ENCODE measurements at regions not wholly inside any gene's neighbourhood (a gene's known extent, or its start where the extent isn't known, plus 50 kb on each side); places are given as distances from the start of the nearest gene placed in this dataset.
A peak's percentile ranks its signal among the peaks of the same experiment; 100 is the strongest.
"Not testable (repeated sequence)": the region's sequence is repeated elsewhere in the genome, so short reads cannot be mapped to it uniquely, and the experiment has no call there.

GRCh38 chr2:52387937-52388590, 1356.1 kb upstream of the NRXN1 start:
- DNase-seq (ENCODE audit: low read depth), result no peak

GRCh38 chr2:52386433-52387030, 1354.6 kb upstream of the NRXN1 start:
- no peak for DNase-seq (ENCODE audit: low read depth)

GRCh38 chr2:52383541-52383940, 1351.6 kb upstream of the NRXN1 start:
- no peak for DNase-seq (ENCODE audit: low read depth)

GRCh38 chr2:52369178-52369577, 1337.2 kb upstream of the NRXN1 start:
- DNase-seq (ENCODE audit: low read depth), result no peak

- DNase-seq (ENCODE audit: low read depth), result no peak
Observed at GRCh38 chr2:52368141-52368540, 1336.2 kb upstream of the NRXN1 start.

- DNase-seq (ENCODE audit: low read depth), result no peak
Observed at GRCh38 chr2:52365946-52366345, 1334.0 kb upstream of the NRXN1 start.

GRCh38 chr2:52356556-52356955, 1324.6 kb upstream of the NRXN1 start:
- no peak for DNase-seq (ENCODE audit: low read depth)

GRCh38 chr2:52347292-52347691, 1315.4 kb upstream of the NRXN1 start:
- DNase-seq (ENCODE audit: low read depth), result no peak

GRCh38 chr2:52345676-52346075, 1313.7 kb upstream of the NRXN1 start:
- no peak for DNase-seq (ENCODE audit: low read depth)

GRCh38 chr2:52345082-52345481, 1313.2 kb upstream of the NRXN1 start:
- no peak for DNase-seq (ENCODE audit: low read depth)

GRCh38 chr2:52343706-52344266, 1311.9 kb upstream of the NRXN1 start:
- DNase-seq (ENCODE audit: low read depth), result no peak

- DNase-seq (ENCODE audit: low read depth), result no peak
Observed at GRCh38 chr2:52343010-52343409, 1311.1 kb upstream of the NRXN1 start.

GRCh38 chr2:52342458-52342857, 1310.5 kb upstream of the NRXN1 start:
- peak; percentile 10 for DNase-seq (ENCODE audit: low read depth)

- no peak for DNase-seq (ENCODE audit: low read depth)
Observed at GRCh38 chr2:52341732-52342131, 1309.8 kb upstream of the NRXN1 start.

- DNase-seq (ENCODE audit: low read depth), result no peak
Observed at GRCh38 chr2:52340171-52340570, 1308.2 kb upstream of the NRXN1 start.

GRCh38 chr2:52337786-52338185, 1305.9 kb upstream of the NRXN1 start:
- not testable (repeated sequence) for DNase-seq (ENCODE audit: low read depth)

GRCh38 chr2:52336951-52337350, 1305.0 kb upstream of the NRXN1 start:
- DNase-seq (ENCODE audit: low read depth), result no peak

- DNase-seq (ENCODE audit: low read depth), result no peak
Observed at GRCh38 chr2:52335727-52336126, 1303.8 kb upstream of the NRXN1 start.

- no peak for DNase-seq (ENCODE audit: low read depth)
Observed at GRCh38 chr2:52334185-52334584, 1302.3 kb upstream of the NRXN1 start.

- no peak for DNase-seq (ENCODE audit: low read depth)
Observed at GRCh38 chr2:52327641-52328040, 1295.7 kb upstream of the NRXN1 start.

GRCh38 chr2:52314231-52314630, 1282.3 kb upstream of the NRXN1 start:
- DNase-seq (ENCODE audit: low read depth), result no peak

GRCh38 chr2:52312486-52312885, 1280.6 kb upstream of the NRXN1 start:
- no peak for DNase-seq (ENCODE audit: low read depth)

GRCh38 chr2:52311862-52312261, 1279.9 kb upstream of the NRXN1 start:
- no peak for DNase-seq (ENCODE audit: low read depth)

GRCh38 chr2:52308156-52308555, 1276.2 kb upstream of the NRXN1 start:
- DNase-seq (ENCODE audit: low read depth), result no peak

Measured in fibroblast of the conjunctiva (primary cell).